Neural progenitor cell (in vitro differentiated cells): ENCODE measurements at regions not wholly inside any gene's neighbourhood (a gene's known extent, or its start where the extent isn't known, plus 50 kb on each side); places are given as distances from the start of the nearest gene placed in this dataset.
"Not testable (repeated sequence)": the region's sequence is repeated elsewhere in the genome, so short reads cannot be mapped to it uniquely, and the experiment has no call there.

Experiments
- EZH2 ChIP-seq: fragments of 200-600 bp; sonication (generic); IDR thresholded peaks from 2 replicates; pipeline ENCODE4 v1.6.1; 2017; ENCODE audit warnings: antibody characterized with exemption, mild to moderate bottlenecking, moderate library complexity
- EZH2phosphoT487 ChIP-seq: fragments of 200-600 bp; sonication (generic); IDR thresholded peaks from 2 replicates; pipeline ENCODE4 v1.6.1; 2017; ENCODE audit warnings: antibody characterized with exemption
- TF ChIP-seq, protein P1 (sequence below): fragments of 200-600 bp; sonication (generic); IDR thresholded peaks from 2 replicates; pipeline ENCODE4 v1.5.1; 2017; ENCODE audit warnings: antibody characterized with exemption, mild to moderate bottlenecking

DNA sequence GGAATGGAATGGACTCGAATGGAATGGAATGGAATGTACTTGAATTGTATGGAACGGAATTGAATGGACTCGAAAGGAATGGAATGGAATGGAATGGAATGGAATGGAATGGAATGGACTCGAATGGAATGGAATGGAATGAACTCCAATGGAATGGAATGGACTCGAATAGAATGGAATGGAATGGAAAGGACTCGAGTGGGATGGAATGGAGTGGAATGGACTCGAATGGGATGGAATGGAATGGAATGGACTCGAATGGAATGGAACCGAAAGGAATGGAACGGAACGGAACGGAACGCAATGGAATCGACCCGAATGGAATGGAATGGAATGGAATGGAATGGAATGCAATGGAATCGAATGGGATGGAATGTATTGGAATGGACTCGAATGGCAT lies 103.2 kb upstream of the OR4F16 start:
- TF ChIP-seq, protein P1, sequence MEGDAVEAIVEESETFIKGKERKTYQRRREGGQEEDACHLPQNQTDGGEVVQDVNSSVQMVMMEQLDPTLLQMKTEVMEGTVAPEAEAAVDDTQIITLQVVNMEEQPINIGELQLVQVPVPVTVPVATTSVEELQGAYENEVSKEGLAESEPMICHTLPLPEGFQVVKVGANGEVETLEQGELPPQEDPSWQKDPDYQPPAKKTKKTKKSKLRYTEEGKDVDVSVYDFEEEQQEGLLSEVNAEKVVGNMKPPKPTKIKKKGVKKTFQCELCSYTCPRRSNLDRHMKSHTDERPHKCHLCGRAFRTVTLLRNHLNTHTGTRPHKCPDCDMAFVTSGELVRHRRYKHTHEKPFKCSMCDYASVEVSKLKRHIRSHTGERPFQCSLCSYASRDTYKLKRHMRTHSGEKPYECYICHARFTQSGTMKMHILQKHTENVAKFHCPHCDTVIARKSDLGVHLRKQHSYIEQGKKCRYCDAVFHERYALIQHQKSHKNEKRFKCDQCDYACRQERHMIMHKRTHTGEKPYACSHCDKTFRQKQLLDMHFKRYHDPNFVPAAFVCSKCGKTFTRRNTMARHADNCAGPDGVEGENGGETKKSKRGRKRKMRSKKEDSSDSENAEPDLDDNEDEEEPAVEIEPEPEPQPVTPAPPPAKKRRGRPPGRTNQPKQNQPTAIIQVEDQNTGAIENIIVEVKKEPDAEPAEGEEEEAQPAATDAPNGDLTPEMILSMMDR: not testable (repeated sequence)
- not testable (repeated sequence) for TF ChIP-seq EZH2phosphoT487, EZH2
